Activated B cell treated with CpG ODN at 0.5 μM for 24 hours (primary cell): ENCODE measurements at regions not wholly inside any gene's neighbourhood (a gene's known extent, or its start where the extent isn't known, plus 50 kb on each side); places are given as distances from the start of the nearest gene placed in this dataset.
A peak's percentile ranks its signal among the peaks of the same experiment; 100 is the strongest.

Experiments used
- ATAC-seq: fragments of 200-7000 bp; cut with Tn5 transposase; one replicate; pipeline ENCODE4 v1.10.0; 2021; ENCODE audit warnings: low read depth, mild to moderate bottlenecking, moderate library complexity
- CTCF ChIA-PET: fragments of 350-600 bp; sonication (Branson Sonifier 250); formaldehyde crosslinking; loops from one replicate; lab custom pipeline; 2021; ENCODE audit warnings: antibody characterized with exemption; lab: Charles Lee
- POLR2A ChIA-PET: fragments of 350-600 bp; sonication (Branson Sonifier 250); formaldehyde crosslinking; loops from one replicate; lab custom pipeline; 2021; ENCODE audit warnings: antibody characterized with exemption; lab: Charles Lee
- DNase-seq: peaks from one replicate; pipeline ENCODE4 v3.0.0; 2022
- H3K27ac Mint-ChIP-seq: one replicate; pipeline ENCODE4 v1.8.0; 2020; ENCODE audit warnings: mixed read lengths
- H3K27me3 Mint-ChIP-seq: one replicate; pipeline ENCODE4 v1.8.0; 2021; ENCODE audit warnings: mixed read lengths
- H3K36me3 Mint-ChIP-seq: one replicate; pipeline ENCODE4 v1.8.0; 2021; ENCODE audit warnings: low read depth, mixed read lengths
- H3K4me1 Mint-ChIP-seq: one replicate; pipeline ENCODE4 v1.8.0; 2021; ENCODE audit warnings: mixed read lengths
- H3K4me3 Mint-ChIP-seq: one replicate; pipeline ENCODE4 v1.8.0; 2020; ENCODE audit warnings: mild to moderate bottlenecking, mixed read lengths
- H3K9me3 Mint-ChIP-seq: one replicate; pipeline ENCODE4 v1.8.0; 2020; ENCODE audit warnings: mixed read lengths
- CTCF ChIP-seq: fragments of 200-600 bp; IDR thresholded peaks from one replicate; pipeline ENCODE4 v1.8.0; 2022; ENCODE audit warnings: antibody characterized with exemption, mild to moderate bottlenecking
- intact Hi-C: fragments of 100-400 bp; cut with micrococcal nuclease; formaldehyde crosslinking; loops from one replicate; pipeline ENCODE4 v1.15.1; 2024

GRCh38 chr2:59032499-59032898 lies 791.4 kb upstream of the FANCL start:
- TF ChIP-seq CTCF = no peak
- Mint-ChIP-seq H3K27me3 (peaks cover 8% of the 10 kb centered on the region), H3K9me3 (no peaks in the 10 kb centered on the region), H3K4me3 (no peak overlapping the region), H3K36me3 (no peaks in the 10 kb centered on the region), H3K4me1 (no peaks in the 10 kb centered on the region), H3K27ac (no peak overlapping the region)
- DNase-seq = no peak
- POLR2A ChIA-PET = no interaction called here
- ATAC-seq = no peak
- CTCF ChIA-PET = no interaction called here
- intact Hi-C loops = no loop called here

DNA sequence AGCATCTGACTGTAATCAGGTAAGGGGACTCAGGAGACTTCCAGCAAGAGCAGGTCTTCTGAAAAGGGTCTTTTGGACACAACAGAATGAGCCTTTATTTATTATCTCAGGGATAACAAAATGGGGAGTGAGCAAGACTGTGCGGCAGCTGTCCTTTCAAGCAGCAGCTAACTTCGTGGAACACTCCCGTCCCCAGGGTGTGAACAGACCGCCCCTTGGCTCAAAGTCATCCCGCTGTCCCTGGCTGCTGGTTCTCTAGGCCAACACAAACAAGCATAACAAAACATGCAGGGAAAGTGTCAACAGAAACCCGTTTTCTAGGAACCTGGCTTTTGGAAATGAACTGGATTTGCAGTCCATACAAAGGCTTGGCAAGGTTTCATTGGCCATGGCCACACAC lies 787.9 kb upstream of the FANCL start:
- POLR2A ChIA-PET = no interaction called here
- no peak for DNase-seq
- no peak for TF ChIP-seq CTCF
- H3K27ac Mint-ChIP-seq = no peak overlapping the region
- peaks cover 16% of the 10 kb centered on the region for H3K27me3 Mint-ChIP-seq
- no peak for ATAC-seq
- H3K36me3 Mint-ChIP-seq = no peaks in the 10 kb centered on the region
- intact Hi-C loops = loop anchor here (5.0 to 10.0 kb wide), 5 partner anchors 264 to 1306 kb away; no protein-coding TSS in a partner anchor
- CTCF ChIA-PET = no interaction called here
- H3K9me3 Mint-ChIP-seq = no peaks in the 10 kb centered on the region
- H3K4me1 Mint-ChIP-seq = peaks cover 2% of the 10 kb centered on the region
- H3K4me3 Mint-ChIP-seq = no peak overlapping the region

GRCh38 chr2:59027320-59027719 lies 786.2 kb upstream of the FANCL start:
- H3K27ac Mint-ChIP-seq = no peak overlapping the region

GRCh38 chr2:59025157-59025757 lies 784.1 kb upstream of the FANCL start:
- Mint-ChIP-seq H3K9me3 (no peaks in the 10 kb centered on the region), H3K27ac (no peak overlapping the region), H3K27me3 (peaks cover 10% of the 10 kb centered on the region), H3K36me3 (no peaks in the 10 kb centered on the region), H3K4me3 (no peak overlapping the region), H3K4me1 (peaks cover 2% of the 10 kb centered on the region)
- DNase-seq = peak; percentile 50
- ATAC-seq = peak; percentile 54
- TF ChIP-seq CTCF = peak; percentile 45
- intact Hi-C loops = loop anchor here (1.0 to 10.0 kb wide), 11 partner anchors 260 to 1649 kb away; no protein-coding TSS in a partner anchor
- ChIA-PET POLR2A (interaction anchor here (0.6 to 1.8 kb wide), 4 partner anchors 225 to 1556 kb away, joined by 5 to 9 read pairs (median 6); no protein-coding TSS in a partner anchor), CTCF (interaction anchor here (0.7 to 5.5 kb wide), 33 partner anchors 10 to 1973 kb away, joined by 3 to 130 read pairs (median 4); no protein-coding TSS in a partner anchor)

More at GRCh38 chr2:59027320-59027719, 786.2 kb upstream of the FANCL start:
- H3K9me3 Mint-ChIP-seq = no peaks in the 10 kb centered on the region
- TF ChIP-seq CTCF = no peak
- no peak overlapping the region for H3K4me3 Mint-ChIP-seq
- ATAC-seq (no peak), DNase-seq (no peak)
- CTCF ChIA-PET = interaction anchor here (0.7 to 5.5 kb wide), 10 partner anchors 11 to 1554 kb away, joined by 3 to 130 read pairs (median 4); no protein-coding TSS in a partner anchor
- intact Hi-C loops = loop anchor here (5.0 to 10.0 kb wide), 5 partner anchors 263 to 1307 kb away; no protein-coding TSS in a partner anchor
- H3K4me1 Mint-ChIP-seq = peaks cover 2% of the 10 kb centered on the region
- H3K27me3 Mint-ChIP-seq = peaks cover 14% of the 10 kb centered on the region
- POLR2A ChIA-PET = interaction anchor here (1.2 kb wide), 1 partner anchor 1523 kb away, joined by 6 read pairs; no protein-coding TSS in a partner anchor
- H3K36me3 Mint-ChIP-seq = no peaks in the 10 kb centered on the region

DNA sequence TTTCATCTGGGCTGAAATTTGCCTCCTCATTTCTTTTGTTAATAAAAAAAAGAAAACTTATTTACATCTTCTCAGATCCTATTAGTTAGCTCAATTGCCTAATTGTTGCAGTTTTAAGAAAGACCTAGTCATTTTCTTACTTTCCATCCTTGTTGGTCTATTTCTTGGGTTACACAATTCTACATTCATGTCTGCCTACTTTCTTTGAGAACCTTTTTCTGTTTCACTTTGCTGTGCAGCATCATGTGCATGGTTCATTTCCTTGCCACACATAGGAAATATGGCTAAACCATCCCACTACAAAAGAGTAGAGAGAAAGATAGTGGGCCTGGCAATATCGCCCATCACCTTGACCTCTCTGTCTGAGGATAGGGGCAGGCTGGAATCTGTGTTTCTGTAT lies 780.7 kb upstream of the FANCL start:
- peaks cover 2% of the 10 kb centered on the region for H3K4me1 Mint-ChIP-seq
- DNase-seq = no peak
- peaks cover 4% of the 10 kb centered on the region for H3K27me3 Mint-ChIP-seq
- no peaks in the 10 kb centered on the region for H3K36me3 Mint-ChIP-seq
- ChIA-PET CTCF (interaction anchor here (1.0 to 1.9 kb wide), 4 partner anchors 1262 to 1560 kb away, joined by 3 to 7 read pairs (median 4); no protein-coding TSS in a partner anchor), POLR2A (no interaction called here)
- intact Hi-C loops = loop anchor here (10.0 kb wide), 4 partner anchors 257 to 1313 kb away; no protein-coding TSS in a partner anchor
- H3K4me3 Mint-ChIP-seq = no peak overlapping the region
- no peak overlapping the region for H3K27ac Mint-ChIP-seq
- H3K9me3 Mint-ChIP-seq = no peaks in the 10 kb centered on the region
- no peak for TF ChIP-seq CTCF
- ATAC-seq = no peak
